OCI-LY3 (cell line): ENCODE measurements at regions not wholly inside any gene's neighbourhood (a gene's known extent, or its start where the extent isn't known, plus 50 kb on each side); places are given as distances from the start of the nearest gene placed in this dataset.

Experiments used
- CTCF ChIP-seq: fragments of 200-600, 300-600 bp; sonication (generic); IDR thresholded peaks from 2 replicates; pipeline ENCODE4 v1.5.1; 2014; ENCODE audit warnings: antibody characterized with exemption, low read length, low read depth
- EZH2phosphoT487 ChIP-seq: fragments of 200-600 bp; shearing (Covaris generic); IDR thresholded peaks from 2 replicates; pipeline ENCODE4 v1.6.1; 2018; ENCODE audit warnings: antibody characterized with exemption, mixed run types, low read depth

DNA sequence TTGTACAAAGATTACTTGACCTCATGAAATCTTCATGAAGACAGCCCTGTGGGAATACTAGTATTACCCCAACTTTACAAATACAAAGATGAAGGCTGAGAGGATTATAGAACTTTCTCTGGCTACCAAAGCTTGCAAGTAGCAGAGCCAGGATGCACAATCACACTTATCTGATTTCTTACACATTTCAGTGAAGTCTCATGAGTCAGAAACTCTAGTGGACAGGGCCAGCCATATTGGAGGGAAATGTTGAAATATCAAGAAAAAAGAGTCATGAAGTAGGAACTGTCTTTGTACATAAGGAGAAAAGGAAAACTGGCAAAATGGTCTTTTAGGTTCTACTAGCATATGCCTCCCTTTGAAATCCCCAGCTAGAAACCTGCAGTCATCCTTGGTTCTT is 369.6 kb upstream of the WWC1 start:
- TF ChIP-seq CTCF (no peak), EZH2phosphoT487 (no peak)
